Cardiac muscle cell (in vitro differentiated cells and primary cell): ENCODE measurements at regions not wholly inside any gene's neighbourhood (a gene's known extent, or its start where the extent isn't known, plus 50 kb on each side); places are given as distances from the start of the nearest gene placed in this dataset.
"Not testable (repeated sequence)": the region's sequence is repeated elsewhere in the genome, so short reads cannot be mapped to it uniquely, and the experiment has no call there.

Experiments
- DNase-seq, 2 donors: peaks; one replicate each; pipeline versions ENCODE4 v3.0.0 to v3.0.0-alpha.2; 2010 to 2017; ENCODE audit warnings: low read depth in 1 of 2, low spot score in 1 of 2
- H3K27ac ChIP-seq: fragments of 200-600 bp; sonication (generic); 2 replicates; pipeline ENCODE4 v1.5.1; 2016
- H3K27me3 ChIP-seq: fragments of 200-600 bp; sonication (generic); 2 replicates; pipeline ENCODE4 v1.6.0; 2016; ENCODE audit warnings: control low read depth
- H3K36me3 ChIP-seq: fragments of 200-600 bp; sonication (generic); 2 replicates; pipeline ENCODE4 v1.5.1; 2016; ENCODE audit warnings: control low read depth
- H3K4me1 ChIP-seq: fragments of 200-600 bp; sonication (generic); 2 replicates; pipeline ENCODE4 v1.8.1; 2017; ENCODE audit warnings: low read depth, mild to moderate bottlenecking, mixed run types
- H3K4me3 ChIP-seq: fragments of 200-600 bp; sonication (generic); 2 replicates; pipeline ENCODE4 v1.5.1; 2016; ENCODE audit warnings: mild to moderate bottlenecking
- H3K9me3 ChIP-seq: fragments of 200-600 bp; sonication (generic); 2 replicates; pipeline ENCODE4 v1.5.1; 2017; ENCODE audit warnings: low read depth, mild to moderate bottlenecking, control low read depth
- CTCF ChIP-seq: IDR thresholded peaks from 2 replicates; pipeline ENCODE4 v1.5.1; 2012; ENCODE audit warnings: low read depth, mild to moderate bottlenecking, low read length

GRCh38 chr6:137942736-137943135, 75.7 kb downstream of the TNFAIP3 start:
- no peak for DNase-seq

DNA sequence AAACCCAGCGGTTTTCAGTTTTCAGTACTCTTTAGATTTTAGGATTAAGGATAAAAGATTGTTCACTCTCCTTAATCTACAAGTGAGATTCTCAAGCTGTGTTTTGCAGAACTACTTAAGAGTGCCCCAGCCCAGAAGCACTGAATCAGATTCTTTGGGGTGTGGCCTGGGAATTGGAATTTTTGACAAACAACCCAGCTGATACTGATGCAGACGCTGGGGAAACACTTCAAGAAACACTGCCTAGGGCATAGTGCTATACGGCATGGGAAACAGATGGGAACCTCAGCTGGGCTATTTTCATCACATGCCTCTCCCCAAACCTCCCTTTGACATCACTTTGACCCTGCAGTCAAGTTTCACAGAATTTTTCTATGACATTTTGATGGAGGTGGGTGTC, 77.3 kb downstream of the TNFAIP3 start:
- not testable (repeated sequence) for DNase-seq, H3K4me1 ChIP-seq, H3K9me3 ChIP-seq, H3K27ac ChIP-seq, H3K36me3 ChIP-seq, H3K4me3 ChIP-seq, H3K27me3 ChIP-seq

More at GRCh38 chr6:137942736-137943135, 75.7 kb downstream of the TNFAIP3 start:
- Histone ChIP-seq H3K4me1 (no peaks in the 10 kb centered on the region), H3K27ac (no peak overlapping the region), H3K27me3 (no peaks in the 10 kb centered on the region), H3K36me3 (no peaks in the 10 kb centered on the region), H3K4me3 (no peak overlapping the region), H3K9me3 (no peaks in the 10 kb centered on the region)
- TF ChIP-seq CTCF, result no peak

- Histone ChIP-seq H3K27me3 (no peaks in the 10 kb centered on the region), H3K4me3 (no peak overlapping the region), H3K27ac (no peak overlapping the region), H3K36me3 (no peaks in the 10 kb centered on the region), H3K9me3 (no peaks in the 10 kb centered on the region), H3K4me1 (no peaks in the 10 kb centered on the region)
- peak; percentile 77 for TF ChIP-seq CTCF
- peak; percentile 57 to 64 for DNase-seq
Observed at GRCh38 chr6:137944793-137945498, 77.9 kb downstream of the TNFAIP3 start.

- no peak for DNase-seq
- H3K4me1 ChIP-seq, result no peaks in the 10 kb centered on the region
- H3K4me3 ChIP-seq, result no peak overlapping the region
- no peaks in the 10 kb centered on the region for H3K9me3 ChIP-seq
- no peak for TF ChIP-seq CTCF
- H3K27me3 ChIP-seq, result no peaks in the 10 kb centered on the region
- no peak overlapping the region for H3K27ac ChIP-seq
- no peaks in the 10 kb centered on the region for H3K36me3 ChIP-seq
Observed at GRCh38 chr6:137949686-137950390, 82.8 kb downstream of the TNFAIP3 start.

GRCh38 chr6:137950581-137950980, 83.5 kb downstream of the TNFAIP3 start:
- Histone ChIP-seq H3K36me3 (no peaks in the 10 kb centered on the region), H3K9me3 (no peaks in the 10 kb centered on the region), H3K27me3 (no peaks in the 10 kb centered on the region), H3K4me3 (no peak overlapping the region), H3K27ac (no peak overlapping the region), H3K4me1 (no peaks in the 10 kb centered on the region)
- no peak for TF ChIP-seq CTCF
- DNase-seq, result no peak

DNA sequence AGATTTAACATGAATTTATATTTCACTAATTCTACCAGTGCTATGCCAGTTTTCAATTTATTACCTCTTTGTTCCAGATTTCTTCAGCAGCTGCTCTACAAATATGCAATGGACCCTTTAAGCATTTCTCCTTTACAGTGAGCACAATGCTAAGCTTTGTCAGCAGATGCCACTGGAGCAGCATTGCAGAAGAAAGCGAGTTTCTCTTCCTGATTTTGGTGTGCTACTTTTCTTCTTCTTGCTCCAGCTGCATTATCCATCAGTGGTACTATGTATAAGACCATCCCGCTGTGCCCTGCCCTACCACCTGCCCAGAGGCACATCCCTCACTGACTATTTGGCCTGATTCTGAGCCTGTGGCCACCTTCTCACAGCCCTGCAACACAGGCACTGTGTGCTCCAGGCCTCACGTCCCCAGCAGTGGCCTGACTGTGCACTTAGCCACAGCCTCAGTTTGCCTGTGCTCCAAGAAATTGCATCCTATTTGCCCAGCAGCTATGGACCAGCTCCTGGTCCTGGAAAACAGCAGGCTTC, 84.1 kb downstream of the TNFAIP3 start:
- H3K36me3 ChIP-seq, result no peaks in the 10 kb centered on the region
- H3K4me3 ChIP-seq, result no peak overlapping the region
- DNase-seq, result no peak
- H3K9me3 ChIP-seq, result no peaks in the 10 kb centered on the region
- no peaks in the 10 kb centered on the region for H3K27me3 ChIP-seq
- no peak overlapping the region for H3K27ac ChIP-seq
- TF ChIP-seq CTCF, result no peak
- no peaks in the 10 kb centered on the region for H3K4me1 ChIP-seq
